SU-DHL-6 (cell line): ENCODE measurements at regions not wholly inside any gene's neighbourhood (a gene's known extent, or its start where the extent isn't known, plus 50 kb on each side); places are given as distances from the start of the nearest gene placed in this dataset.

Source experiments
- EZH2phosphoT487 ChIP-seq: fragments of 200-600 bp; sonication (generic), shearing (Covaris generic); conservative IDR thresholded peaks from 2 replicates; pipeline ENCODE4 v1.6.1; 2018; ENCODE audit warnings: mild to moderate bottlenecking, antibody characterized with exemption, low read length, moderate library complexity, mixed read lengths
- TF ChIP-seq, protein P1 (sequence below): fragments of 200-600 bp; sonication (generic); IDR thresholded peaks from one replicate; pipeline ENCODE4 v1.5.1; 2017; ENCODE audit warnings: antibody characterized with exemption, mild to moderate bottlenecking, low read length, moderate library complexity; ENCODE audit not compliant: insufficient read depth, poor library complexity, severe bottlenecking

DNA sequence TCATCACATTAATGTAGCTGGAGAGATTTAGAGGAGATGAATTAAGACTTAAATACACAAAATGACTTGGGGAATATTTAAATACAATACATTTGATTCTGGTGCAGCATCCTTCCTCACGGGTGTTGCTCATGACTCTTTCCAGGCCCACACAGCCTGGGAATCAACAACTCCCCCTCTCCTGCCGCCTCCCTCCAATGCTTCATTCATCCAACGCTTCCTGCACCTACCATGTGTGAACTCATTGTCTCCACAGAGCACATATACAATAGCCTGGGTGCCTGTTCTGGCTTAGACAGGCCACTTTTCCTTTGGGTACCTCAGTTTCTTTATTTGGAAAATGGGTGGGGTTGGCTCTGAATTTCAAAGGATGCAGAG is 476.9 kb upstream of the CADM1 start:
- TF ChIP-seq, protein P1, sequence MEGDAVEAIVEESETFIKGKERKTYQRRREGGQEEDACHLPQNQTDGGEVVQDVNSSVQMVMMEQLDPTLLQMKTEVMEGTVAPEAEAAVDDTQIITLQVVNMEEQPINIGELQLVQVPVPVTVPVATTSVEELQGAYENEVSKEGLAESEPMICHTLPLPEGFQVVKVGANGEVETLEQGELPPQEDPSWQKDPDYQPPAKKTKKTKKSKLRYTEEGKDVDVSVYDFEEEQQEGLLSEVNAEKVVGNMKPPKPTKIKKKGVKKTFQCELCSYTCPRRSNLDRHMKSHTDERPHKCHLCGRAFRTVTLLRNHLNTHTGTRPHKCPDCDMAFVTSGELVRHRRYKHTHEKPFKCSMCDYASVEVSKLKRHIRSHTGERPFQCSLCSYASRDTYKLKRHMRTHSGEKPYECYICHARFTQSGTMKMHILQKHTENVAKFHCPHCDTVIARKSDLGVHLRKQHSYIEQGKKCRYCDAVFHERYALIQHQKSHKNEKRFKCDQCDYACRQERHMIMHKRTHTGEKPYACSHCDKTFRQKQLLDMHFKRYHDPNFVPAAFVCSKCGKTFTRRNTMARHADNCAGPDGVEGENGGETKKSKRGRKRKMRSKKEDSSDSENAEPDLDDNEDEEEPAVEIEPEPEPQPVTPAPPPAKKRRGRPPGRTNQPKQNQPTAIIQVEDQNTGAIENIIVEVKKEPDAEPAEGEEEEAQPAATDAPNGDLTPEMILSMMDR: no peak
- no peak for TF ChIP-seq EZH2phosphoT487
